ENCODE measurements at regions not wholly inside any gene's neighbourhood (a gene's known extent, or its start where the extent isn't known, plus 50 kb on each side); places are given as distances from the start of the nearest gene placed in this dataset.

DNA sequence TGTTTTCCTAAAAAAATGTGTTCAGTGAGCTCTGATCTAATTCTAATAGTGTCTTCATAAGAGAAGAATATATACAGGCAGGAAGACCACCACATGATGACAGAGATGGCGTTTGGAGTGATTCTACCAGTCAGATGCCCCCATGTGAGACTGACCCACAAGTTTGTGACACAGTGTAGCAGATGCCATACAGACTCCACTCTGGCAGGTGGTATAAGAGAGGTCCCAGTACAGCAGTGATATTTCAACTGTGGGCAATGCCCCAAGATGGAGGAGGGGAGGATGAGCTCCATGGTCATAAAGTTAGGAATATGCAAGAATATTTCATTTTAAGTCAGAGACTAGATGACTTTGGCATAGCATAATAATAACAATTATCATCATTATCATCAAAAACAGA lies 1022.6 kb downstream of the KCNMA1 start (continued):
- TF ChIP-seq, protein P1, sequence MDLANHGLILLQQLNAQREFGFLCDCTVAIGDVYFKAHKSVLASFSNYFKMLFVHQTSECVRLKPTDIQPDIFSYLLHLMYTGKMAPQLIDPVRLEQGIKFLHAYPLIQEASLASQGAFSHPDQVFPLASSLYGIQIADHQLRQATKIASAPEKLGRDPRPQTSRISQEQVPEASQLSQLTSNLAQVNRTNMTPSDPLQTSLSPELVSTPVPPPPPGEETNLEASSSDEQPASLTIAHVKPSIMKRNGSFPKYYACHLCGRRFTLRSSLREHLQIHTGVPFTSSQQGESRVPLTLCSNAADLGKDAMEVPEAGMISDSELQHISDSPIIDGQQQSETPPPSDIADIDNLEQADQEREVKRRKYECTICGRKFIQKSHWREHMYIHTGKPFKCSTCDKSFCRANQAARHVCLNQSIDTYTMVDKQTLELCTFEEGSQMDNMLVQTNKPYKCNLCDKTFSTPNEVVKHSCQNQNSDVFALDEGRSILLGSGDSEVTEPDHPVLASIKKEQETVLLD (IDR thresholded peaks at IDR 0.05) = no peak
- TF ChIP-seq ZNF551 (CRISPR knock-in tag; IDR thresholded peaks at IDR 0.05) = no peak

All from K562 (cell line).